Glomerular visceral epithelial cell (primary cell): ENCODE measurements at regions not wholly inside any gene's neighbourhood (a gene's known extent, or its start where the extent isn't known, plus 50 kb on each side); places are given as distances from the start of the nearest gene placed in this dataset.

Experiments used
- DNase-seq: peaks from one replicate; pipeline ENCODE4 v3.0.0-alpha.2; 2016; ENCODE audit errors: extremely low spot score

DNA sequence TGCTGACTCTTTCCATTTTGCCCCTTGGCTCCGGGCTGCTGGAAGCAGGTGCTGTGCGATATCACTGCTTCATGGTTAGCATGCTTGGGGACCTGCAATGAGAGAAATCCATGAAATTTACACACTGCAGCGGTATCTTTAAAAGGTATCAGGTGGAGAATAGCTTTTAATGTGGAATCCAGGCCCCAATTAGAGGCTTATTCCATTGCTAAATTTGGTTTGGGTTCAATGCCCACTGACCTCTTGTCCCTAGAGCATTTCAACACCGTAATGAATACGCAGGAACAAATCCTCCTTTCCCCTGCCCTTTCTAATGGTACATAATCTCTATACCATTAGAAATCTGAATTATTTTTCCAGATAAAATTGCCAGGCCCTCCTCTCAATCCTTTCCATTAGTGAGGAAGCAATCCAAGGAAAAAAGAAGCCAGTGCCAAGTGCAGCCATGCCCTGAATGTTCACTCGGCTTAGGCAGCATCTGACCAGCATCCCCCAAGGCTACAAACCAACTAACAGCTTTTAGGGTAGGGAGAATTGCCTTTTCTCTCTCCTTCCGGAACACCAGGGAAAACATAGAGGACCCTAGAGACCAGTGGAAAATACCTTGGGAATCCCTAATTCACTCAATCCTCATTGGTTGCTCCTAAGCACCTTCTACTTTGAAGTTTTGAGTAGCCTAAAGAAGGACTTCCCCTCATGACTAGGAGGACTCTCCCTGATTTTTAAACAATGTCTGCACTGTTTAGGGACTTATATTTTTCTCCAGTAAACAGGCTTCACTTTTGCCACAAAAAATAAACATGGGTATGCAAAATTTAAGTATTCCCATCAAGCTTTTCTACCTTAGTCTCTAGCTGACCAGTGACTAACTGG, 143.1 kb downstream of the QRSL1 start:
- DNase-seq = no peak

GRCh38 chr6:106771822-106772221, 142.4 kb downstream of the QRSL1 start:
- DNase-seq = no peak

GRCh38 chr6:106770663-106771062, 141.3 kb downstream of the QRSL1 start:
- DNase-seq = no peak

DNA sequence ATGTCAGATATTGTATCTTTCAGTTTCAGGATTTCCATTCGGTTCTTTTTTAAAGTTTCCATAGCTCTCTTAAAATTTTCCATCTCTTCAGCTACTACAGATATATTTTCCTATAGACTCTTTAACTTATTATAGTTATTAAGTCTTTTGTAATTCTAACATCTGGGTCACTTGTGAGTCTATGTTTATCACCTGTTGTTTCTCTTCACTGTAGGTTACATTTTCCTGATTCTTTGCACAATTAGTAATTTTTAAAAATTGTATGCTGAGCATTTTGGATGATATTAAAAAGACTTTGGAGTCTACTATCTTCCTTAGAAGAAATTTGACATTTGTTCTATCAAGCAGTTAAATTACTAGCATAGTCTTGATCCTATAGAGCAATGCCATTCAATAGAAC, 140.7 kb downstream of the QRSL1 start:
- DNase-seq = no peak

- DNase-seq = no peak
Observed at GRCh38 chr6:106767271-106767670, 137.9 kb downstream of the QRSL1 start.

- no peak for DNase-seq
Observed at GRCh38 chr6:106766201-106766600, 136.8 kb downstream of the QRSL1 start.

DNA sequence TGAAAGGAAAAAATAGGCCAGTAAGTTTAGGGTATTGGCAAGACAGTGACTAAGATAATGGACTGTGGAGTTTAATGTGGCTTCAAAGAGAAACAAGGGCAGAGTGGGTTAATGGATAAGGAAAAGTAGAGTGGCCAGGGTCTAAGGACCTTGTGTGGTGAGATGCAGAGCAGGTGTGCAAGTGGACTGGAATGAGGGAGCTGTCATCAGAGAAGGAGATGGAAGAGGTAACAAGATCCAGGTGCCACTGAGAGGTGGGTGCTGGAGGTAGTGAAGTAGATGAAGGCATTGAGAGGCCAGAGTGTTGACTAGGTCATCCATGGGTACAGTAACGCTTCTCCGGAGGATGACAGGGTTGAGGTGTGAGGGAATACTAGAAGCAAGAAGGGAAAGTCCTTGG, 136.1 kb downstream of the QRSL1 start:
- no peak for DNase-seq

- DNase-seq = no peak
Observed at GRCh38 chr6:106764353-106764980, 135.1 kb downstream of the QRSL1 start.

GRCh38 chr6:106763361-106763760, 134.0 kb downstream of the QRSL1 start:
- no peak for DNase-seq

GRCh38 chr6:106761160-106761559, 131.8 kb downstream of the QRSL1 start:
- no peak for DNase-seq

GRCh38 chr6:106759112-106759511, 129.7 kb downstream of the QRSL1 start:
- DNase-seq = no peak

GRCh38 chr6:106757722-106758467, 128.5 kb downstream of the QRSL1 start:
- no peak for DNase-seq

DNA sequence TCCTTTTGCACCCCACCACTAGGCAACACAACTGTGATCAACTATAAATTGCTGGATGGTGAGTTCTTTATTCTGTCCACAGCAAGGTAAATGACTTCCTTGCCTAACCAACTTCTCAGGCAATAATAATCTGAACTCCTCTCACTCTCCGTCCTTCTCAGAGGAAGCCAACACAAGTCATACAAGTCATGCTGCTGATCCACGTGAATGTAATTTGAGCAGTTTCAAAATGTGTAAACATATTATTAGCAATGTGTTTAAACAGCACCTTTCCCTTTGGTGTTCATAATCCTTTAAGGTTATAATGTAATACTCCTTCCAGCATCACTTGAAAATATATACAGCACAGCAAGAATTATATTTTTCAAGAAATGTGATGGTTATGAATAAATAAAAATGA, 127.9 kb downstream of the QRSL1 start:
- DNase-seq = no peak

GRCh38 chr6:106754215-106754614, 124.8 kb downstream of the QRSL1 start:
- no peak for DNase-seq

- DNase-seq = peak; percentile 67
Observed at GRCh38 chr6:106752641-106753040, 123.3 kb downstream of the QRSL1 start.

- peak; percentile 96 for DNase-seq
Observed at GRCh38 chr6:106751501-106752252, 122.3 kb downstream of the QRSL1 start.

GRCh38 chr6:106750946-106751345, 121.6 kb downstream of the QRSL1 start:
- no peak for DNase-seq

DNA sequence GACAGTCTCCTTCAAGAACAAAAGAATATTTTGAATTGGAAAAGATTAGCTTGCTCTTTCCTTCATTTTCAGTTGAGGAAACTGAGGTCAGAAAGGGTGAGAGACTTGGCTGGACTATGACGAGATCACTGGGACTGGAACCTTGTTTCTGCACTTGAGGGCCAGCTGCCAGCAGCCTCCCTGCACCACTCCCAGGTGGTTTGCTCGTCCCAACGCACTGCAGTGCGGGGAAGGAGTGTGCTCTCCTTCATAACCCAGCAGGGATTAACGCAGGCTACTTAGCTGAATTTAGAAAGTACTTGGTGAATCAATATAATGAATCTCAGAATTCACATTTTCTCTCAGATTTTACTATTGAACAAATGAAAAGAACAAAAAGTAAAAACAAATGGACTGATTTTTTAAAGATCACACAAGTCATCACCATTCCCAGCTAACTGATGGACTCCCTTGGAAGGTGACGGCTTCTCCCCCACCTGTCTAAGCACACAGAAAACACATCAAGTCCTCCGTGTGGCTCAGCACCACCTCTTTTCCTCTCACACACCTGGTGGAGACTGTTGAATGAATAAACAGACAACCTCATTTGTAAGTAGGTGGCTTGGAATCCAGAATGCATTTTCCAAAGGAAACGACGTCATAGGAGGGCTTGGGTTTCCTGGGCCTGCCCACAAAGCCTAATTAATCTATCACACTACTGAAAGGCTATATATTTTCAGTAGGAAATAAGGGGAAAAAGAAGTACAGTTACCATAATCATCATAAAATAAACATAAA, 121.0 kb downstream of the QRSL1 start:
- peak; percentile 18 for DNase-seq

DNA sequence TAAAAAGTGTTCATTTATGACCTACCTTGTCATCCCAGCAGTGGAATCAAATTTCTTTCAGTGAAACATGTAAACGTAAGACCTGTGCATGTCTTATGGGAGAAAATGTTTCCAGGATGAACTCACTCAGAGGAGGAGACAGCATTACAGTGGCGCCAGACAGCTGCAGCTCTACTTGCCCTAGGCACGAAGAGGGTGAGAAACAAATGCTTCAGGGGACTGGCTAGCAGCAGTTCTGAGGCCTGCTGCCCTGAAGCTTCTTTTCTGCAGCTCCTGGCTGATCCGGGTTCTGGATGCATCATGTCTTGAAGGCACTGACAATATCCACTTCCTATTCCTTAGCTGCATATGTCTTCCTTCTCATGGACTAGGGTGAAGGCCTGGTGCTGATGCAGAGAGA, 120.2 kb downstream of the QRSL1 start:
- peak; percentile 21 for DNase-seq

GRCh38 chr6:106748547-106749207, 119.3 kb downstream of the QRSL1 start:
- no peak for DNase-seq

- DNase-seq = no peak
Observed at GRCh38 chr6:106747139-106747538, 117.8 kb downstream of the QRSL1 start.
